GM12872 (cell line): ENCODE measurements at regions not wholly inside any gene's neighbourhood (a gene's known extent, or its start where the extent isn't known, plus 50 kb on each side); places are given as distances from the start of the nearest gene placed in this dataset.
A peak's percentile ranks its signal among the peaks of the same experiment; 100 is the strongest.

Experiments
- TF ChIP-seq, protein P1 (sequence below): IDR thresholded peaks from 3 replicates; pipeline ENCODE4 v1.5.1; 2011; ENCODE audit warnings: low read depth, mild to moderate bottlenecking, low read length, moderate library complexity; ENCODE audit not compliant: insufficient read depth

DNA sequence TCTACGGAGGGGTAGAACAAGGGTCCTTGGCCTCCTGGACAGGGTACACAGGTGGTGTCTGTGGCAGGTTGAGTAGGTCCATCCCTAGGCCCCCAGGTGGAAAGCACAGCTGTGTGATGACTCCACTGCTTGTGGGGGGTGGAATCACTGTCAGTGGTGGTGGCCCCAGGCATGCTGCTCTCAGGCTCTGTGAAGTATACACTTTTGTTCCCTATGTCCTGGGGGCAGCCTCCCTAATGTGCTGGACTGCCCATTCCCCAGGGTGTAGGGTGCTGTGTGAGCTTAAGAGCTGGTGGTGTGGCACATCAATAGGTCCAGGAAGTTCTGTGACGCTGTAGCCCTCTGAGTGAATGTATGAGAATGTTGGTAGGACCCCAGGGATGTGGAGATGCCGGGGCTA lies 197.2 kb upstream of the SLC10A2 start:
- TF ChIP-seq, protein P1, sequence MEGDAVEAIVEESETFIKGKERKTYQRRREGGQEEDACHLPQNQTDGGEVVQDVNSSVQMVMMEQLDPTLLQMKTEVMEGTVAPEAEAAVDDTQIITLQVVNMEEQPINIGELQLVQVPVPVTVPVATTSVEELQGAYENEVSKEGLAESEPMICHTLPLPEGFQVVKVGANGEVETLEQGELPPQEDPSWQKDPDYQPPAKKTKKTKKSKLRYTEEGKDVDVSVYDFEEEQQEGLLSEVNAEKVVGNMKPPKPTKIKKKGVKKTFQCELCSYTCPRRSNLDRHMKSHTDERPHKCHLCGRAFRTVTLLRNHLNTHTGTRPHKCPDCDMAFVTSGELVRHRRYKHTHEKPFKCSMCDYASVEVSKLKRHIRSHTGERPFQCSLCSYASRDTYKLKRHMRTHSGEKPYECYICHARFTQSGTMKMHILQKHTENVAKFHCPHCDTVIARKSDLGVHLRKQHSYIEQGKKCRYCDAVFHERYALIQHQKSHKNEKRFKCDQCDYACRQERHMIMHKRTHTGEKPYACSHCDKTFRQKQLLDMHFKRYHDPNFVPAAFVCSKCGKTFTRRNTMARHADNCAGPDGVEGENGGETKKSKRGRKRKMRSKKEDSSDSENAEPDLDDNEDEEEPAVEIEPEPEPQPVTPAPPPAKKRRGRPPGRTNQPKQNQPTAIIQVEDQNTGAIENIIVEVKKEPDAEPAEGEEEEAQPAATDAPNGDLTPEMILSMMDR, result no peak

GRCh38 chr13:103255587-103256301 lies 189.5 kb upstream of the SLC10A2 start:
- TF ChIP-seq, protein P1, result no peak

GRCh38 chr13:103250071-103250470 lies 183.9 kb upstream of the SLC10A2 start:
- TF ChIP-seq, protein P1, result no peak

GRCh38 chr13:103246581-103247200 lies 180.5 kb upstream of the SLC10A2 start:
- TF ChIP-seq, protein P1, result no peak

DNA sequence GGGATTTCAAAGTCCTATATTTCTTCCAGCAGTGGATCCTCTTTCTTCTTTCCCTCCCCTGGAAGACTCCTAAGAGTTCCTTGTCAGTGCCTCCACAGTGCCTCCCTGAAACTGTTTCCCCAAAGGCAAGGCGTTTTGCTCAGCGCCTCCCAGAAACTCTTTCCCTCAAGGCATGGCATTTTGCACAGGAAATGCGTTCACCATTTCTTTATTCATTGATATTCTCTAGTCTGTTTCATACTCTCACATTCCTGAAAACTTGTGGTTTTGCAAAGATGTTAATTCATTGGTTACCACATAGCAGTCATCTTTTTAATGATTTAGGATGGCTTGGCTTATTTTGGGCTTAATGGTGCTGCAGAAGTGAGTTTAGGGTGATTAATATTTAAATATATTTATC lies 177.3 kb upstream of the SLC10A2 start:
- TF ChIP-seq, protein P1, result no peak

- TF ChIP-seq, protein P1, result no peak
These were observed 172.2 kb upstream of the SLC10A2 start for GRCh38 chr13:103238441-103238840.

GRCh38 chr13:103236213-103236612 lies 170.0 kb upstream of the SLC10A2 start:
- TF ChIP-seq, protein P1, result 0 out of 3 replicates have a peak, but pooled peaks have one; percentile 4
